Panc1 (cell line): ENCODE measurements at regions not wholly inside any gene's neighbourhood (a gene's known extent, or its start where the extent isn't known, plus 50 kb on each side); places are given as distances from the start of the nearest gene placed in this dataset.

Source experiments
- POLR2AphosphoS5 ChIP-seq: IDR thresholded peaks from 2 replicates; pipeline ENCODE4 v1.6.1; 2012; ENCODE audit warnings: mild to moderate bottlenecking, low read depth, low read length, moderate library complexity
- TF ChIP-seq, protein P1 (sequence below): fragments of 450-650 bp; IDR thresholded peaks from 2 replicates; pipeline ENCODE4 v1.5.1; 2017; ENCODE audit warnings: mild to moderate bottlenecking

DNA sequence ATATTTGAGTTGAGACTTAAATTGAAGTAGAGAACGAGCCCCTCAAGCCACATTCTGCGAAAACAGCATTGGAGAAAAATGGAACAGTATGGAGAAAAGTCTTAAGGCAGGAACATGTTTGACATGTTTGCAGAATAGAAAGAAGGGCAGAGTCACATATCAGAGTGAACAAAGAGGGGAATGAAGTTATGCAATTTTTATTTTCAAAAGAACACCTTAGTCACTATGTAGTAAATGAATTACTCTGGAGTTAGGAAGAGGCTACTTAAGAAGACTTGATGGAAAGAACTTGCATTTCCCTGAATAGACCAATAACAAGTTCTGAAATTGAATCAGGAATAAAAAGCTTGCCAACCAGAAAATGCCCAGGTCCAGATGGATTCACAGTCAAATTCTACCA, 391.4 kb upstream of the CDH19 start:
- TF ChIP-seq, protein P1, sequence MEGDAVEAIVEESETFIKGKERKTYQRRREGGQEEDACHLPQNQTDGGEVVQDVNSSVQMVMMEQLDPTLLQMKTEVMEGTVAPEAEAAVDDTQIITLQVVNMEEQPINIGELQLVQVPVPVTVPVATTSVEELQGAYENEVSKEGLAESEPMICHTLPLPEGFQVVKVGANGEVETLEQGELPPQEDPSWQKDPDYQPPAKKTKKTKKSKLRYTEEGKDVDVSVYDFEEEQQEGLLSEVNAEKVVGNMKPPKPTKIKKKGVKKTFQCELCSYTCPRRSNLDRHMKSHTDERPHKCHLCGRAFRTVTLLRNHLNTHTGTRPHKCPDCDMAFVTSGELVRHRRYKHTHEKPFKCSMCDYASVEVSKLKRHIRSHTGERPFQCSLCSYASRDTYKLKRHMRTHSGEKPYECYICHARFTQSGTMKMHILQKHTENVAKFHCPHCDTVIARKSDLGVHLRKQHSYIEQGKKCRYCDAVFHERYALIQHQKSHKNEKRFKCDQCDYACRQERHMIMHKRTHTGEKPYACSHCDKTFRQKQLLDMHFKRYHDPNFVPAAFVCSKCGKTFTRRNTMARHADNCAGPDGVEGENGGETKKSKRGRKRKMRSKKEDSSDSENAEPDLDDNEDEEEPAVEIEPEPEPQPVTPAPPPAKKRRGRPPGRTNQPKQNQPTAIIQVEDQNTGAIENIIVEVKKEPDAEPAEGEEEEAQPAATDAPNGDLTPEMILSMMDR, result no peak
- no peak for TF ChIP-seq POLR2AphosphoS5
